WTC11 (cell line): ENCODE measurements at regions not wholly inside any gene's neighbourhood (a gene's known extent, or its start where the extent isn't known, plus 50 kb on each side); places are given as distances from the start of the nearest gene placed in this dataset.

ENCODE experiments used
- ATAC-seq: fragments of 200-7000 bp; cut with Tn5 transposase; 2 replicates; pipeline ENCODE4 v1.10.0; 2021; ENCODE audit warnings: mild to moderate bottlenecking, moderate library complexity
- CTCF ChIA-PET: fragments of 300-600 bp; sonication (Branson Sonifier 250); formaldehyde crosslinking; loops from one replicate; lab custom pipeline; 2021; ENCODE audit warnings: antibody characterized with exemption; lab: Charles Lee
- POLR2A ChIA-PET: fragments of 350-600 bp; sonication (Branson Sonifier 250); formaldehyde crosslinking; loops from one replicate; lab custom pipeline; 2021; ENCODE audit warnings: antibody characterized with exemption; lab: Charles Lee
- DNase-seq: peaks from one replicate; pipeline ENCODE4 v3.0.0; 2021; ENCODE audit warnings: low spot score
- H3K27ac Mint-ChIP-seq: 2 replicates; pipeline ENCODE4 v1.8.0; 2021; ENCODE audit warnings: mixed read lengths
- H3K27me3 Mint-ChIP-seq: 2 replicates; pipeline ENCODE4 v1.8.0; 2021; ENCODE audit warnings: low read depth, mild to moderate bottlenecking, moderate library complexity, mixed read lengths
- H3K36me3 Mint-ChIP-seq: 2 replicates; pipeline ENCODE4 v1.8.0; 2021; ENCODE audit warnings: mixed read lengths
- H3K4me1 Mint-ChIP-seq: 2 replicates; pipeline ENCODE4 v1.8.0; 2022; ENCODE audit warnings: mixed read lengths
- H3K4me3 Mint-ChIP-seq: 2 replicates; pipeline ENCODE4 v1.8.0; 2021; ENCODE audit warnings: mild to moderate bottlenecking, moderate library complexity, mixed read lengths
- H3K9me3 Mint-ChIP-seq: 2 replicates; pipeline ENCODE4 v1.8.0; 2021; ENCODE audit warnings: mixed read lengths
- AFF4 ChIP-seq: sonication (generic); formaldehyde crosslinking; IDR thresholded peaks from 2 replicates; pipeline ENCODE4 v1.8.1; 2023; ENCODE audit warnings: mild to moderate bottlenecking, missing genetic modification reagents, borderline replicate concordance
- AR ChIP-seq: fragments of 250-450 bp; sonication (Bioruptor Pico); IDR thresholded peaks from 2 replicates; pipeline ENCODE4 v1.9.0; 2021; ENCODE audit warnings: mild to moderate bottlenecking
- ATF1 ChIP-seq: sonication (generic); formaldehyde crosslinking; IDR thresholded peaks from 2 replicates; pipeline ENCODE4 v1.8.1; 2023; ENCODE audit warnings: mild to moderate bottlenecking, moderate library complexity, missing genetic modification reagents
- FOXK1 ChIP-seq: sonication (generic); formaldehyde crosslinking; IDR thresholded peaks from 2 replicates; pipeline ENCODE4 v1.8.0; 2022; ENCODE audit warnings: mild to moderate bottlenecking, moderate library complexity, missing genetic modification reagents
- FOXP4 ChIP-seq: sonication (generic); formaldehyde crosslinking; IDR thresholded peaks from 2 replicates; pipeline ENCODE4 v1.8.0; 2022; ENCODE audit warnings: mild to moderate bottlenecking, missing genetic modification reagents
- GABPB1 ChIP-seq: sonication (generic); formaldehyde crosslinking; IDR thresholded peaks from 2 replicates; pipeline ENCODE4 v1.8.1; 2023; ENCODE audit warnings: mild to moderate bottlenecking, missing genetic modification reagents
- HMGXB4 ChIP-seq: sonication (generic); formaldehyde crosslinking; IDR thresholded peaks from 2 replicates; pipeline ENCODE4 v1.8.1; 2023; ENCODE audit warnings: mild to moderate bottlenecking, moderate library complexity, missing genetic modification reagents
- IRF2 ChIP-seq: sonication (generic); formaldehyde crosslinking; IDR thresholded peaks from 2 replicates; pipeline ENCODE4 v1.8.0; 2022; ENCODE audit warnings: low read depth, missing genetic modification reagents, borderline replicate concordance
- KAT7 ChIP-seq: sonication (generic); formaldehyde crosslinking; IDR thresholded peaks from 2 replicates; pipeline ENCODE4 v1.8.1; 2023; ENCODE audit warnings: missing genetic modification reagents, mild to moderate bottlenecking, borderline replicate concordance
- MAX ChIP-seq: sonication (generic); formaldehyde crosslinking; IDR thresholded peaks from 2 replicates; pipeline ENCODE4 v1.8.0; 2022; ENCODE audit warnings: mild to moderate bottlenecking, missing genetic modification reagents
- MXD4 ChIP-seq: fragments of 250-450 bp; sonication (Bioruptor Pico); IDR thresholded peaks from 2 replicates; pipeline ENCODE4 v1.8.0; 2021; ENCODE audit warnings: mild to moderate bottlenecking, moderate library complexity, borderline replicate concordance
- NFYB ChIP-seq: sonication (generic); formaldehyde crosslinking; conservative IDR thresholded peaks from 2 replicates; pipeline ENCODE4 v1.8.0; 2022; ENCODE audit warnings: low read depth, missing genetic modification reagents
- NR3C1 ChIP-seq: sonication (generic); formaldehyde crosslinking; conservative IDR thresholded peaks from 2 replicates; pipeline ENCODE4 v1.8.1; 2023; ENCODE audit warnings: low read depth, mild to moderate bottlenecking, missing genetic modification reagents
- PRRX2 ChIP-seq: fragments of 250-450 bp; sonication (Bioruptor Pico); IDR thresholded peaks from 2 replicates; pipeline ENCODE4 v1.8.0; 2021; ENCODE audit warnings: mild to moderate bottlenecking
- TEAD4 ChIP-seq: sonication (generic); formaldehyde crosslinking; IDR thresholded peaks from 2 replicates; pipeline ENCODE4 v1.8.0; 2022; ENCODE audit warnings: mild to moderate bottlenecking, missing genetic modification reagents
- USF2 ChIP-seq: sonication (generic); formaldehyde crosslinking; IDR thresholded peaks from 2 replicates; pipeline ENCODE4 v1.8.1; 2023; ENCODE audit warnings: mild to moderate bottlenecking, missing genetic modification reagents, moderate library complexity
- ZBTB21 ChIP-seq: sonication (generic); formaldehyde crosslinking; IDR thresholded peaks from 2 replicates; pipeline ENCODE4 v1.8.1; 2023; ENCODE audit warnings: mild to moderate bottlenecking, missing genetic modification reagents, borderline replicate concordance
- ZNF121 ChIP-seq: sonication (generic); formaldehyde crosslinking; IDR thresholded peaks from 2 replicates; pipeline ENCODE4 v1.8.0; 2023; ENCODE audit warnings: missing genetic modification reagents
- ZNF416 ChIP-seq: fragments of 250-450 bp; sonication (Bioruptor Pico); IDR thresholded peaks from 2 replicates; pipeline ENCODE4 v1.9.0; 2021; ENCODE audit warnings: mild to moderate bottlenecking, inconsistent platforms
- ZNF423 ChIP-seq: fragments of 250-450 bp; sonication (Bioruptor Pico); IDR thresholded peaks from 2 replicates; pipeline ENCODE4 v2.1.2; 2022; ENCODE audit warnings: mild to moderate bottlenecking, moderate library complexity
- ZNF532 ChIP-seq: fragments of 250-450 bp; sonication (Bioruptor Pico); IDR thresholded peaks from 2 replicates; pipeline ENCODE4 v1.9.0; 2021; ENCODE audit warnings: mild to moderate bottlenecking, borderline replicate concordance

GRCh38 chr22:48697223-48697622 is 1130.5 kb downstream of the BRD1 start (continued):
- TF ChIP-seq ZNF416 (CRISPR knock-in tag) (no peak), AR (no peak), ATF1 (CRISPR knock-in tag) (no peak), MXD4 (no peak), PRRX2 (no peak), ZNF532 (CRISPR knock-in tag) (no peak), NR3C1 (CRISPR knock-in tag) (no peak), ZNF121 (CRISPR knock-in tag) (no peak), FOXK1 (CRISPR knock-in tag) (no peak)

GRCh38 chr22:48696371-48696770 is 1131.3 kb downstream of the BRD1 start:
- Mint-ChIP-seq H3K4me3 (no peak overlapping the region), H3K27me3 (no peaks in the 10 kb centered on the region), H3K27ac (no peak overlapping the region), H3K36me3 (no peaks in the 10 kb centered on the region)
- CTCF ChIA-PET: no interaction called here
- POLR2A ChIA-PET: no interaction called here
- DNase-seq: no peak
- no peak for TF ChIP-seq ZNF416 (CRISPR knock-in tag)
- no peak for TF ChIP-seq MAX (CRISPR knock-in tag)
- TF ChIP-seq TEAD4 (CRISPR knock-in tag): no peak
- TF ChIP-seq NFYB: no peak
- TF ChIP-seq IRF2: no peak
- TF ChIP-seq GABPB1 (CRISPR knock-in tag): no peak
- no peak for TF ChIP-seq KAT7 (CRISPR knock-in tag)
- TF ChIP-seq ZBTB21 (CRISPR knock-in tag): no peak
- TF ChIP-seq FOXP4 (CRISPR knock-in tag): no peak
- TF ChIP-seq HMGXB4 (CRISPR knock-in tag): no peak
- no peak for TF ChIP-seq AFF4 (CRISPR knock-in tag)
- no peak for TF ChIP-seq ZNF423 (CRISPR knock-in tag)
- TF ChIP-seq USF2: no peak
- TF ChIP-seq, all 79 proteins: peak for 0
- no peak for ATAC-seq
- Mint-ChIP-seq H3K9me3 (no peaks in the 10 kb centered on the region), H3K4me1 (peaks cover 6% of the 10 kb centered on the region; the same call in 1 of the 2 replicates)
